GM19035 (cell line): ENCODE measurements at regions not wholly inside any gene's neighbourhood (a gene's known extent, or its start where the extent isn't known, plus 50 kb on each side); places are given as distances from the start of the nearest gene placed in this dataset.

Experiments used
- ATAC-seq: cut with Tn5 transposase; IDR thresholded peaks from one replicate; pipeline ENCODE4 v1.9.1; 2021; ENCODE audit not compliant: unreplicated experiment

- no peak for ATAC-seq
Measured at GRCh38 chr3:194961571-194961970, 275.9 kb downstream of the FAM43A start.

- no peak for ATAC-seq
Measured at GRCh38 chr3:194962056-194962455, 276.4 kb downstream of the FAM43A start.

GRCh38 chr3:194964809-194965208 is 279.1 kb downstream of the FAM43A start:
- ATAC-seq: no peak

GRCh38 chr3:194967151-194968117 is 281.8 kb downstream of the FAM43A start:
- ATAC-seq: no peak

GRCh38 chr3:194970066-194970465 is 284.4 kb downstream of the FAM43A start:
- ATAC-seq: no peak

GRCh38 chr3:194971009-194971408 is 285.3 kb downstream of the FAM43A start:
- no peak for ATAC-seq

- ATAC-seq: no peak
Measured at GRCh38 chr3:194971965-194972364, 286.3 kb downstream of the FAM43A start.

GRCh38 chr3:194972641-194973040 is 287.0 kb downstream of the FAM43A start:
- ATAC-seq: no peak

GRCh38 chr3:194973366-194974000 is 287.8 kb downstream of the FAM43A start:
- no peak for ATAC-seq

- ATAC-seq: no peak
Measured at GRCh38 chr3:194974468-194975135, 288.9 kb downstream of the FAM43A start.

- ATAC-seq: no peak
Measured at GRCh38 chr3:194976049-194976451, 290.4 kb downstream of the FAM43A start.

- no peak for ATAC-seq
Measured at GRCh38 chr3:194976874-194977273, 291.2 kb downstream of the FAM43A start.

GRCh38 chr3:194977356-194977755 is 291.7 kb downstream of the FAM43A start:
- no peak for ATAC-seq

GRCh38 chr3:194979173-194979572 is 291.8 kb downstream of the XXYLT1 start:
- no peak for ATAC-seq

- no peak for ATAC-seq
Measured at GRCh38 chr3:194982472-194982871, 288.5 kb downstream of the XXYLT1 start.

GRCh38 chr3:194983121-194983520 is 287.8 kb downstream of the XXYLT1 start:
- ATAC-seq: no peak

GRCh38 chr3:194983620-194984019 is 287.3 kb downstream of the XXYLT1 start:
- ATAC-seq: no peak

- ATAC-seq: no peak
Measured at GRCh38 chr3:194984066-194984465, 286.9 kb downstream of the XXYLT1 start.

GRCh38 chr3:194984622-194985021 is 286.3 kb downstream of the XXYLT1 start:
- ATAC-seq: no peak

- ATAC-seq: no peak
Measured at GRCh38 chr3:194985031-194985578, 285.9 kb downstream of the XXYLT1 start.
